ENCODE measurements at regions not wholly inside any gene's neighbourhood (a gene's known extent, or its start where the extent isn't known, plus 50 kb on each side); places are given as distances from the start of the nearest gene placed in this dataset.

- no peak for DNase-seq
Measured at GRCh38 chr9:117945286-117945685, 241.1 kb downstream of the TLR4 start.

GRCh38 chr9:117951127-117951526, 246.9 kb downstream of the TLR4 start:
- DNase-seq, result no peak

DNA sequence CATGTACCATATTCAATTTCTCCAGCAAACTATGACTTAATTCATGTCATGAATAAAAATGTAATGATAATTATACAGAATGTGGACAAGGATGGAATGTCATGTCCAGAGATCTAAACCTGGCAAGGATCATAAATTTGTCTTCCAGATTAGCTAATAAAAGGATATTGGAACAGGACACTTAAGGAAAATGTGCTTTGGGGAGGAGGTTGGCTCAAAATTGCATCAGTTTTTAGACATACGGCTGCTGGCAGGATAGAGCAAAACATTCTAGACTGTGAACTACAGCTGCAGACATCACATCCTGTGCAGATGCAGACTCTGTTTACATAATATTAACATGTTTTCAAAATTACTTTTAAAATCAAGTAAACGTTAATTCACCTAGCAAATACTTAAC, 248.4 kb downstream of the TLR4 start:
- no peak for DNase-seq

- no peak for DNase-seq
Measured at GRCh38 chr9:117957267-117957666, 253.1 kb downstream of the TLR4 start.

- DNase-seq, result no peak
Measured at GRCh38 chr9:117958726-117959125, 254.5 kb downstream of the TLR4 start.

DNA sequence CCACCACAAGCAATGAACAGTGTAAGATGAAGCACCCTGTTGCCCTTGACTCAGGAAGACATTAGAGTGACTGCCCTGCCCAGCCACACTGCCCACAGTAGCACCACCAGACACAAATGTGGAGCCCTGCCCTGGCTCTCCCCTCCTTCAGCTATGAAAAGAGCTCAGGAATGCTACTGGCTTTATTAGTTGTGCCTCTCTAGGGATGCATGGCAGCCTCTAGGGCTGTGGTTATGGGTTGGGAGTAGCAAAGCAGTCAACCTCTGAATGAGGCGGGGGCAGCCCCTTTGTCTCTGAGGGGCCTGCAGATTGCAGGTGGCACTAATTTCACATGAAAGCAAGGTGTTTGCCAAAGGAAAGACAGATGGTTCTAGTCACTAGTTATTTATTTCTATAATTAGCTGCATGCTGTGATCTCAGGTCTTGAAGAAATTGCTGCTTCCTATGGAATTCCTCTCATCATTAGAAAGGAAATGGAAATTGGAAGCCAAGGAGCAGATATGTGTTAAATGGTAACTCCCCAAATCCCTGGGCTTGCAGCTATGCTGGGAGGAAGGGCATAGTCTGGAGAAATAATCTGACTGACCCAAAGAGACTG, 259.4 kb downstream of the TLR4 start:
- DNase-seq, result no peak

DNA sequence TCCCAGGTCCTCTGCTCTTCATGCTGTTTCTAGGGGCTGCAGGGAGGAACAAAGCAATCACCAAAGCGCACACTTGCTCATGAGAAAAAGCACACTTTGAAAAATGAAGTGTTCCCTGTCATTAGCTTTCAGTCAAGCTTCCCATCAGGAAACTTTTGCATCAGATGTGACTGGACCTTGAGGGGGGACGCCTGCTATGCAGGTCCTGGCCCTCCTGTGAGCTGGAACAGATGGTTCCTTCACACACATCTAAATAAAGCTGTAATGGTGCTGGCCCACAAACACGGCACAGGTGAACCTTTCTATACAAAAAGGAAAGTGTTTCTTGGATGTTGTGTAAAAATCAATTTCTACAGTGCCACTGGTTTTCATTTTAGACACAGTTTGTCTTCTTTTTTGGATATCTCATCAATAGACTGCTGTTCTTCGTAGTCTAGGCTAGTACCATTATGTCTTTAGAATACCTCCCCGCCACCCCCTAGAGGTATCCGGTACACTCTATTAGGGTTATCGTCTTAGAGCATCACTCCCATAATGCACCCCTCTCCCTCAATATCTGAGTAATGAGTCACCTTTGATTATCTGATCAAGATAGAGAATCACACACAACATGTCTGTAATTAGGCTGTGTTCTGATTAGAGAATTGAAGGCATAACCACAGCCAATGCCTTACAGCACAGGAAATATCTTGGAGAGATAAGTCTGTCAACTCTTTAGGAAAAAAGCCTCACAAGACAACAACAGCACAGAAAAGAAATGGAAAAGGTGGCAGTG, 266.3 kb downstream of the TLR4 start:
- no peak for DNase-seq

DNA sequence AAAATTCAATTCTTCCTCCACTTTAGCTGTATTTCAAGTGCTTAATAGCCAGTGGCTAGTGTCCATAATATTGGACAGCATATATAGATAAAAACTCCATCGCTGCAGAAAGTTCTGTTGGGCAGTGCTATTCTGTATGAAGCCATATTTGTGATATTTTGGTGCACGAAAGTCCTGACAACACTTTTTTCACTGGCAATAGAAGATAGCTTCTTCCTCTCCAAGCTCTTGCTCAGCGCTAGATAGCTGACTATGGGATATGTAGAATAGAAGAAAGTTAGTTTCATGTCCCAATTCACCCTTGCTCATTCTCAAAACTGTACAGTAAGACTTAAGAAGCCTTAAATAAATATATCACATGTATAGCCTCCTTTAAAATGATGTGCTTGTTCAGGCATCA, 269.9 kb downstream of the TLR4 start:
- DNase-seq, result no peak

- DNase-seq, result no peak
Measured at GRCh38 chr9:117979914-117980313, 275.7 kb downstream of the TLR4 start.

- no peak for DNase-seq
Measured at GRCh38 chr9:117987945-117988344, 283.7 kb downstream of the TLR4 start.

GRCh38 chr9:117992006-117992405, 287.8 kb downstream of the TLR4 start:
- DNase-seq, result no peak

DNA sequence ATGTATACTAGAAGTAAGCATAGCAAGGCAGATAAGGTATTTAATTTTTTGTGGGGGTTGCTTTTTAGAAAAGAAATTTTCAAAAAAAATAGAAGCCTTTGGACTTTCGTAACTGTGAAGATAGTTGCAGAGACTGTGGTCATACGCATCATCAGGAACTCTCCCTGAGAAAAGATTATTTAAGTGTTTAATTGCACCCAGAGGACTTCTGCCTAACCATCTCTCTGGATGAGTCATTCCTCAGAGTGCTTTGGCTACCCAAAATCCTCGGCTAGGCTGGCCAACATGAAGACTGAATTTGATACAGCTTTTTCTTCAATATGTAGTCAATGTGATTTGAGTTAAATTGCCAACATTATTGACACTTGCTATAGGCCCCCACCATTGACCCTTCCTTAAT, 296.4 kb downstream of the TLR4 start:
- DNase-seq, result no peak

DNA sequence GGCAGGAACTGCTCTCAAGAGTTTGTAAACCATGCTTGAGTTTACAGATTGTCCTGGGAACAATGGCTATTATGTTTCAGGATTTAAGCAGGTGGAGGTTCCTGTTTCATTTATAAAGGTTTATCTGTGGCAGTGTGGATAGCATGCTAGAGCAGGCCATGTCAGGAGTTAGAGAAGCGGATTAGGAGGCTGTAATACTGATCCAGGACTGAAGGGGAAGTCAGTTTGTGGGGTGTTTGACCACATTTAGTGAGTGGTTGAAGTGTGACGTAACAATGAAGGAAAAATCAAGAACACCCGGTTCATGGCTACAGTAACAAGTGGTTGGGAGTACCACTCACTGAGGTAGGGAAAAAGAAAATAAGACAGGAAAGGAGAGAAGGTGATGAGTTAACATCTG, 299.0 kb downstream of the TLR4 start:
- no peak for DNase-seq

- no peak for DNase-seq
Measured at GRCh38 chr9:118008246-118008645, 304.0 kb downstream of the TLR4 start.

- DNase-seq, result no peak
Measured at GRCh38 chr9:118009614-118010013, 305.4 kb downstream of the TLR4 start.

GRCh38 chr9:118017607-118018122, 313.5 kb downstream of the TLR4 start:
- no peak for DNase-seq

DNA sequence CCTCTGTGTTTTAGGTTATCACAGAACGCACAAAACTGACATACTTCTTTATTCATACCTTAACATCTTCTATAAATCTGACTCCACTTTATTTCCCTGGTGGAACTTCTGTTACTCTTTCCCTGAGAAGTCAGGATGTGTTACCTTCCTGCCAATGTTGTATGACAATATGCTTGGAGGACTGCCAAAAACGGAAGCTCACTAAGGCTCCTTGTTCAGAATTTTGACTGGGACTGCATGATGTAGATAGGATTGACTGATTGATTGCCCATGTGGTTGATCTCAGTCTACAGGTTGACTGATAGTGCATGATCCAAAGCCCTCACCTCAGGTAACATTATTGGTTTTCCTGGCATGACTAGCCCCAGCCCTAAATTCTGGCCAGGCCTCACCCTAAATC, 319.4 kb downstream of the TLR4 start:
- no peak for DNase-seq

- no peak for DNase-seq
Measured at GRCh38 chr9:118028225-118028624, 324.0 kb downstream of the TLR4 start.

DNA sequence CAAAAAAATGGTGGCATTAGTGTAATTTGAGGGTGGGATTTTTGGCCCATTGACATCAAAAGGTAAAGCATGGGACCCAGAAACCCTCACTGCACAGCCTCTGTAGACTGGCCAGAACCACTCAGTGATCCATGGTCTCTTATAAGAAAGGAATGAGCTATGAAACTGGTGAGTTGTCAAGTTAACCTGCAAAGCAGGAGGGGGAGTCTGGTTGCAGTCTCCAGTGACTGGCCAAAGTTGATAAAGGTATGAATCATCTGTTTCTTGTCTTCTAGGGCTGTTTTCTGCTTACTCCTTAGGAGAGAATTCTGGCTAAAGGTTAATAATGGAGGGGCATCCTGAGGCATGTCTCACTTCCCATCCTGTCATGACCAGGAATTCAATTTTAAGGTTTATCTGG, 325.2 kb downstream of the TLR4 start:
- no peak for DNase-seq

- no peak for DNase-seq
Measured at GRCh38 chr9:118034701-118035100, 330.5 kb downstream of the TLR4 start.

DNA sequence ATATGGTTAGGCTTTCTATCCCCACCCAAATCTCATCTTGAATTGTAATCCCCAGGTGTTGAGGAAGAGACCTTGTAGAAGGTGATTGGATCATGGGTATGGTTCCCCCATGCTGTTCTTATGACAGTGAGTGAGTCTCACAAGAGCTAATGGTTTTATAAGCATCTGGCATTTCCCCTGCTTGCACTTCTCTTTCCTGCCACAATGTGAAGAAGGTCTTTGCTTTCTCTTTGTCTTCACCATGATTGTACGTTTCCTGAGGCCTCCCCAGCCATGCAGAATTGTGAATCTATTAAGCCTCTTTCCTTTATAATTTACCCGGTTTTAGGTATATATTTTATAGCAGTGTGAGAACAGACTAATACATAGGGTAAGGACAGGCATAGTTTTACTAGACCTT, 334.5 kb downstream of the TLR4 start:
- DNase-seq, result no peak

DNA sequence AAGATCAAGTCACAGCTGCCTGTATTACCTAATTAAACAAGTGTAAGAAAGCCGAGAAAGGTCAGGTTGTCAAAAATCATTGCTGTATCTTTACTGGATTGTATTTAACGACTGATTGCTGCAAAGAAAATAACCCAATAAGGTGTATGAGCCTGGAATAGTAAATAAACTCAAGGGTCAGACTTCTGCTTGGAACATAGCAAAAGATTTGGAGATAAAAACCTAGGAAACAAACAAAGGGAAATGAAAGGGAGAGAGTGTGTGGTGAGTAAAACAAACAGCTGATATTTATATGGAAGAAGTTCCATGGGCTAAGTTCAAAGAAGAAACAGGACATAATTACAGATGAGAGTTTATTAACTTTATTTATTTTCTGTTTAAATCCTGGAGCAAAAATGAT, 354.0 kb downstream of the TLR4 start:
- DNase-seq, result no peak

DNA sequence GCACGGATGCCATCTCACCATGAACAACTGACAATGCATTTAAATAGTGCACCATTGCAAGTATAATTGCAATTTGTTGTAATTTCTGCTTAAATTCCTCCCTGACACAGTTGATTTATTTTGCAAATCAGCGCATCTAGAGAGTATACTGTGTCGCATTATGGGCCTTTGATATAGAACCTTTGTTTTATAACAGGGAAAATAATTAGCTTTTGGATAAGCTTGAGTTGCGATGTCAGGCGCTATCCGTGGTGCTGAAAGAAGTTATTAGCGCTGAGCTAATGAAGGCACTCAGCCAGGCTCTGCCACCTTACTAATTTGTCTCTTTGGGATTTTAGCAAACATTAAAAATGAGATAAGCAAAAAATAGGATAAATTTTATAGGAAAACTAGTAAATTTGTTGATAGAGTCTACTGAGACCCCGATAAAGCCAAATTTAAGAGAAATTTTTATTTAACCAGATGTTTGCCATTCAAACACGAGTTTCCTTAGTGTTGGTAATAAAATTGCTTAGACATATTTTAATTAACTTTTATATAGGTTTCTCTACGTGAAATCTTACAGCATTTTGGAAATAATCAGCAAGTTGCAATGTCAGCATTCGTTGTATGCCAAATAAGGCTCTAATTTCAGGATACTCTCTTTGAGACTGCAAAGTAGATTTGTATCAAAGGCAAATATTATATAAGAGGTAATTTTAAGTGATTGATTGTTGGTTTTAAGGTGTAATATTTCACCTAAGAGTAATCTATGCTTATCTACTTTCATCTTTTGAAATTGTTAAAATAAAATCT, 355.5 kb downstream of the TLR4 start:
- no peak for DNase-seq

GRCh38 chr9:118083161-118083560, 379.0 kb downstream of the TLR4 start:
- DNase-seq, result no peak
